ENCODE measurements at regions not wholly inside any gene's neighbourhood (a gene's known extent, or its start where the extent isn't known, plus 50 kb on each side); places are given as distances from the start of the nearest gene placed in this dataset.

DNA sequence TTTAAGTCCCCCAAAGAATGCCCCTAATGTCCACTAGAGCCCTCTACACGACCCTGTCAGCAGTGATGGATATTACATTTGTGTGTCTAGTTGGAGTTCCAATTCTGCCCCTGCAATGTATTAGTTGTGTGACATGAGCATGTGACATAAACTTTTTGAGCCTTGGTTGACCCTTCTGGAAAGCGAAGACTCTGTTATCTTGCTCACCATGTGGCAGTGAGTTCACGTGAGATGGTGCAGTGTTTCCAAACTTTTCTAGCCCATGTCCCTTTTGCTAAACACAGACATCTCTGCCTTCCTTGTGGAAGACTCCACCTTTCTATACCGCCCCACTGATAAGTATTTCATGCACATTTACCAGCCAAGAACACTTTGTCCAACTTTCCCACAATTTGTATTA lies 87.0 kb upstream of the BOD1 start:
- TF ChIP-seq, protein P1, sequence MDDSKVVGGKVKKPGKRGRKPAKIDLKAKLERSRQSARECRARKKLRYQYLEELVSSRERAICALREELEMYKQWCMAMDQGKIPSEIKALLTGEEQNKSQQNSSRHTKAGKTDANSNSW (CRISPR knock-in tag; IDR thresholded peaks at IDR 0.05; ENCODE audit: borderline replicate concordance): no peak
- no peak for TF ChIP-seq POLR2AphosphoS5 (IDR thresholded peaks at IDR 0.05; ENCODE audit: low read depth, low read length)
- TF ChIP-seq, protein P2, sequence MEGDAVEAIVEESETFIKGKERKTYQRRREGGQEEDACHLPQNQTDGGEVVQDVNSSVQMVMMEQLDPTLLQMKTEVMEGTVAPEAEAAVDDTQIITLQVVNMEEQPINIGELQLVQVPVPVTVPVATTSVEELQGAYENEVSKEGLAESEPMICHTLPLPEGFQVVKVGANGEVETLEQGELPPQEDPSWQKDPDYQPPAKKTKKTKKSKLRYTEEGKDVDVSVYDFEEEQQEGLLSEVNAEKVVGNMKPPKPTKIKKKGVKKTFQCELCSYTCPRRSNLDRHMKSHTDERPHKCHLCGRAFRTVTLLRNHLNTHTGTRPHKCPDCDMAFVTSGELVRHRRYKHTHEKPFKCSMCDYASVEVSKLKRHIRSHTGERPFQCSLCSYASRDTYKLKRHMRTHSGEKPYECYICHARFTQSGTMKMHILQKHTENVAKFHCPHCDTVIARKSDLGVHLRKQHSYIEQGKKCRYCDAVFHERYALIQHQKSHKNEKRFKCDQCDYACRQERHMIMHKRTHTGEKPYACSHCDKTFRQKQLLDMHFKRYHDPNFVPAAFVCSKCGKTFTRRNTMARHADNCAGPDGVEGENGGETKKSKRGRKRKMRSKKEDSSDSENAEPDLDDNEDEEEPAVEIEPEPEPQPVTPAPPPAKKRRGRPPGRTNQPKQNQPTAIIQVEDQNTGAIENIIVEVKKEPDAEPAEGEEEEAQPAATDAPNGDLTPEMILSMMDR (CRISPR knock-in tag; IDR thresholded peaks at IDR 0.05): no peak
- TF ChIP-seq, protein P3, sequence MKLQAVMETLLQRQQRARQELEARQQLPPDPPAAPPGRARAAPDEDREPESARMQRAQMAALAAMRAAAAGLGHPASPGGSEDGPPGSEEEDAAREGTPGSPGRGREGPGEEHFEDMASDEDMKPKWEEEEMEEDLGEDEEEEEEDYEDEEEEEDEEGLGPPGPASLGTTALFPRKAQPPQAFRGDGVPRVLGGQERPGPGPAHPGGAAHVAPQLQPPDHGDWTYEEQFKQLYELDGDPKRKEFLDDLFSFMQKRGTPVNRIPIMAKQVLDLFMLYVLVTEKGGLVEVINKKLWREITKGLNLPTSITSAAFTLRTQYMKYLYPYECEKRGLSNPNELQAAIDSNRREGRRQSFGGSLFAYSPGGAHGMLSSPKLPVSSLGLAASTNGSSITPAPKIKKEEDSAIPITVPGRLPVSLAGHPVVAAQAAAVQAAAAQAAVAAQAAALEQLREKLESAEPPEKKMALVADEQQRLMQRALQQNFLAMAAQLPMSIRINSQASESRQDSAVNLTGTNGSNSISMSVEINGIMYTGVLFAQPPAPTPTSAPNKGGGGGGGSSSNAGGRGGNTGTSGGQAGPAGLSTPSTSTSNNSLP (IDR thresholded peaks at IDR 0.05; ENCODE audit: low read depth, low read length): no peak

Data from HepG2 (cell line).